Sigmoid colon (tissue), 4 donors: ENCODE measurements at regions not wholly inside any gene's neighbourhood (a gene's known extent, or its start where the extent isn't known, plus 50 kb on each side); places are given as distances from the start of the nearest gene placed in this dataset.

Experiments
- EP300 ChIP-seq, 4 donors: sonication (generic); formaldehyde crosslinking; IDR thresholded peaks; one replicate each; pipeline ENCODE4 v1.6.1; 2017; ENCODE audit warnings: antibody characterized with exemption in 4 of 4
- POLR2A ChIP-seq, 2 donors: fragments of 450-650 bp; IDR thresholded peaks; one replicate each; pipeline ENCODE4 v1.6.1; 2016; ENCODE audit warnings: antibody characterized with exemption in 2 of 2, mild to moderate bottlenecking in 2 of 2, moderate library complexity in 2 of 2
- POLR2AphosphoS5 ChIP-seq, 4 donors: sonication (generic); formaldehyde crosslinking; IDR thresholded peaks; one replicate each; pipeline ENCODE4 v1.6.1; 2017; ENCODE audit warnings: antibody characterized with exemption in 4 of 4
- TF ChIP-seq, protein P1 (sequence below), 4 experiments: fragments of 450-650 bp in 3 of 4; fragments of 200-600 bp in 1 of 4; IDR thresholded peaks; one replicate each; pipeline ENCODE4 v1.5.1; 2016 to 2019; ENCODE audit warnings: antibody characterized with exemption in 4 of 4, mild to moderate bottlenecking in 3 of 4, moderate library complexity in 2 of 4

DNA sequence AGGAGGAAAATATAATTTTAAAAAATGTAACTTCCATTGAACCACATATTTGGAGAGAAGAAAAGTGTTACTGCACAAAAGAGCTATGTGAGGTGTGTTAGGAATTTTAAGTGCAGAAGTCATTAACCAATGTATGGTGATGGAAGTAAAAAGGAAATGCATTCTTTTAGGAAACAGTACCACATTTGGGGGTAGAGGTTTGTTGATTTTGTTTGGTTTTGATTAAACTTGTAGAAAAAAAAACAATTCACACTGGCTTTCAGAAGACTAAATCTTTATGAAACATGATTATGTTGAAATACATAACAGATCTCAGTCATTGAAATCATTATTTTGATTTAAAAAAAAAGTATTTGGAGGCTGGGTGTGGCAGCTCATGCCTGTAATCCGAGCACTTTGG lies 1287.0 kb upstream of the GJE1 start:
- TF ChIP-seq, protein P1, sequence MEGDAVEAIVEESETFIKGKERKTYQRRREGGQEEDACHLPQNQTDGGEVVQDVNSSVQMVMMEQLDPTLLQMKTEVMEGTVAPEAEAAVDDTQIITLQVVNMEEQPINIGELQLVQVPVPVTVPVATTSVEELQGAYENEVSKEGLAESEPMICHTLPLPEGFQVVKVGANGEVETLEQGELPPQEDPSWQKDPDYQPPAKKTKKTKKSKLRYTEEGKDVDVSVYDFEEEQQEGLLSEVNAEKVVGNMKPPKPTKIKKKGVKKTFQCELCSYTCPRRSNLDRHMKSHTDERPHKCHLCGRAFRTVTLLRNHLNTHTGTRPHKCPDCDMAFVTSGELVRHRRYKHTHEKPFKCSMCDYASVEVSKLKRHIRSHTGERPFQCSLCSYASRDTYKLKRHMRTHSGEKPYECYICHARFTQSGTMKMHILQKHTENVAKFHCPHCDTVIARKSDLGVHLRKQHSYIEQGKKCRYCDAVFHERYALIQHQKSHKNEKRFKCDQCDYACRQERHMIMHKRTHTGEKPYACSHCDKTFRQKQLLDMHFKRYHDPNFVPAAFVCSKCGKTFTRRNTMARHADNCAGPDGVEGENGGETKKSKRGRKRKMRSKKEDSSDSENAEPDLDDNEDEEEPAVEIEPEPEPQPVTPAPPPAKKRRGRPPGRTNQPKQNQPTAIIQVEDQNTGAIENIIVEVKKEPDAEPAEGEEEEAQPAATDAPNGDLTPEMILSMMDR (IDR thresholded peaks at IDR 0.05): no peak
- TF ChIP-seq POLR2A (IDR thresholded peaks at IDR 0.05) (no peak), POLR2AphosphoS5 (IDR thresholded peaks at IDR 0.05) (no peak), EP300 (IDR thresholded peaks at IDR 0.05) (no peak)
